A673 (cell line): ENCODE measurements at regions not wholly inside any gene's neighbourhood (a gene's known extent, or its start where the extent isn't known, plus 50 kb on each side); places are given as distances from the start of the nearest gene placed in this dataset.

Source experiments
- BruUV-seq: library from RNA; stranded (reverse); fragments of 400-500 nt; replicated peaks from 2 replicates; lab custom pipeline; 2021; lab: Mats Ljungman, UMichigan
- CTCF ChIA-PET: fragments of 300-600 bp; sonication (Branson Sonifier 250); formaldehyde crosslinking; loops from one replicate; lab custom pipeline; 2022; ENCODE audit warnings: antibody characterized with exemption; lab: Charles Lee
- POLR2A ChIA-PET: fragments of 300-600 bp; sonication (Branson Sonifier 250); formaldehyde crosslinking; loops from one replicate; lab custom pipeline; 2022; ENCODE audit warnings: antibody characterized with exemption; ENCODE audit not compliant: low non-redundant PET; lab: Charles Lee
- DNase-seq: peaks from one replicate; pipeline ENCODE4 v3.0.0-alpha.2; 2015; ENCODE audit warnings: low spot score
- H3K27ac ChIP-seq: fragments of 200-600 bp; sonication (generic); 2 replicates; pipeline ENCODE4 v1.5.1; 2016; ENCODE audit warnings: mixed run types, low read depth, mild to moderate bottlenecking, mixed read lengths, antibody characterized with exemption, low read length; ENCODE audit not compliant: poor library complexity, severe bottlenecking
- H3K27me3 ChIP-seq: fragments of 200-600 bp; sonication (generic); replicated peaks from 2 replicates; pipeline ENCODE4 v1.6.1; 2017; ENCODE audit warnings: mixed run types, low read depth, mild to moderate bottlenecking, mixed read lengths, antibody characterized with exemption, low read length; ENCODE audit not compliant: insufficient read depth, poor library complexity
- H3K36me3 ChIP-seq: fragments of 200-600 bp; sonication (generic); 2 replicates; pipeline ENCODE4 v1.6.1; 2016; ENCODE audit warnings: mixed run types, mild to moderate bottlenecking, mixed read lengths, antibody characterized with exemption, low read length; ENCODE audit not compliant: insufficient read depth, poor library complexity, severe bottlenecking
- H3K4me1 ChIP-seq: fragments of 200-600 bp; sonication (generic); 2 replicates; pipeline ENCODE4 v1.6.1; 2017; ENCODE audit warnings: mixed run types, mild to moderate bottlenecking, mixed read lengths, antibody characterized with exemption, low read length; ENCODE audit not compliant: insufficient read depth, poor library complexity, severe bottlenecking
- H3K4me3 ChIP-seq: fragments of 200-600 bp; sonication (generic); 2 replicates; pipeline ENCODE4 v1.5.1; 2016; ENCODE audit warnings: low read depth, mixed run types, mild to moderate bottlenecking, mixed read lengths, low read length; ENCODE audit not compliant: poor library complexity, severe bottlenecking
- H3K9me3 ChIP-seq: fragments of 200-600 bp; sonication (generic); 2 replicates; pipeline ENCODE4 v1.6.1; 2016; ENCODE audit warnings: mixed run types, low read depth, mild to moderate bottlenecking, mixed read lengths, antibody characterized with exemption, low read length; ENCODE audit not compliant: poor library complexity, severe bottlenecking
- CTCF ChIP-seq: fragments of 300-800, 200-600 bp; sonication (generic); conservative IDR thresholded peaks from 2 replicates; pipeline ENCODE4 v1.5.1; 2017; ENCODE audit warnings: low read depth, mild to moderate bottlenecking, antibody characterized with exemption, low read length, moderate library complexity, mixed read lengths
- EZH2 ChIP-seq: fragments of 200-600 bp; sonication (generic); IDR thresholded peaks from 2 replicates; pipeline ENCODE4 v1.6.1; 2017; ENCODE audit warnings: borderline replicate concordance, low read depth, mild to moderate bottlenecking, mixed read lengths, antibody characterized with exemption, low read length; ENCODE audit not compliant: poor library complexity, severe bottlenecking
- intact Hi-C: fragments of 100-400 bp; cut with micrococcal nuclease; formaldehyde crosslinking; loops from one replicate; pipeline ENCODE4 v1.10.0; 2022; ENCODE audit not compliant: unreplicated experiment

GRCh38 chr12:127729381-127729780 lies 537.6 kb upstream of the TMEM132C start:
- no peaks in the 10 kb centered on the region for H3K27me3 ChIP-seq
- H3K36me3 ChIP-seq, result no peaks in the 10 kb centered on the region
- POLR2A ChIA-PET, result no interaction called here
- CTCF ChIA-PET, result no interaction called here
- H3K4me3 ChIP-seq, result no peak overlapping the region
- DNase-seq, result no peak
- no peaks in the 10 kb centered on the region for H3K9me3 ChIP-seq
- no peaks in the 10 kb centered on the region for H3K4me1 ChIP-seq
- no peak overlapping the region for H3K27ac ChIP-seq
- no peak for TF ChIP-seq EZH2
- TF ChIP-seq CTCF, result no peak
- no TSS peak for BruUV-seq
- intact Hi-C loops, result no loop called here

- TF ChIP-seq CTCF (no peak), EZH2 (no peak)
- Histone ChIP-seq H3K4me3 (no peak overlapping the region), H3K36me3 (no peaks in the 10 kb centered on the region), H3K27me3 (no peaks in the 10 kb centered on the region), H3K4me1 (no peaks in the 10 kb centered on the region), H3K27ac (no peak overlapping the region), H3K9me3 (no peaks in the 10 kb centered on the region)
- no TSS peak for BruUV-seq
- intact Hi-C loops, result no loop called here
- CTCF ChIA-PET, result no interaction called here
- no peak for DNase-seq
- POLR2A ChIA-PET, result no interaction called here
Measured at GRCh38 chr12:127731657-127732056, 535.3 kb upstream of the TMEM132C start.

GRCh38 chr12:127742231-127742630 lies 524.7 kb upstream of the TMEM132C start:
- Histone ChIP-seq H3K27me3 (no peaks in the 10 kb centered on the region), H3K27ac (no peak overlapping the region), H3K4me1 (no peaks in the 10 kb centered on the region), H3K4me3 (no peak overlapping the region), H3K9me3 (no peaks in the 10 kb centered on the region), H3K36me3 (no peaks in the 10 kb centered on the region)
- ChIA-PET POLR2A (interaction anchor here (0.7 kb wide), 1 partner anchor 30 kb away, joined by 12 read pairs; no protein-coding TSS in a partner anchor), CTCF (no interaction called here)
- BruUV-seq, result no TSS peak
- intact Hi-C loops, result no loop called here
- TF ChIP-seq EZH2 (no peak), CTCF (no peak)
- DNase-seq, result no peak
